GM12878 (cell line): ENCODE measurements at regions not wholly inside any gene's neighbourhood (a gene's known extent, or its start where the extent isn't known, plus 50 kb on each side); places are given as distances from the start of the nearest gene placed in this dataset.

Source experiments
- BMI1 ChIP-seq: fragments of 450-650 bp; IDR thresholded peaks from 2 replicates; pipeline ENCODE4 v1.6.1; 2016; ENCODE audit warnings: mild to moderate bottlenecking, moderate library complexity, borderline replicate concordance
- EED ChIP-seq: sonication (generic); IDR thresholded peaks from 2 replicates; pipeline ENCODE4 v1.6.1; 2016; ENCODE audit warnings: antibody characterized with exemption, low read depth
- FOXM1 ChIP-seq: IDR thresholded peaks from 2 replicates; pipeline ENCODE4 v1.6.1; 2012; ENCODE audit warnings: low read depth, mild to moderate bottlenecking, inconsistent platforms, low read length, moderate library complexity
- TCF12 ChIP-seq: IDR thresholded peaks from 2 replicates; pipeline ENCODE4 v1.6.1; 2011; ENCODE audit warnings: low read depth, mild to moderate bottlenecking, low read length
- YBX1 ChIP-seq: fragments of 450-650 bp; IDR thresholded peaks from 2 replicates; pipeline ENCODE4 v1.6.1; 2016; ENCODE audit warnings: antibody characterized with exemption
- TF ChIP-seq, protein P1 (sequence below): IDR thresholded peaks from 2 replicates; pipeline ENCODE4 v1.6.1; 2012; ENCODE audit warnings: mild to moderate bottlenecking, low read depth, low read length
- TF ChIP-seq, protein P2 (sequence below): IDR thresholded peaks from 2 replicates; pipeline ENCODE4 v1.6.1; 2011; ENCODE audit warnings: mild to moderate bottlenecking, low read depth, low read length, moderate library complexity; ENCODE audit not compliant: insufficient replicate concordance
- TF ChIP-seq, protein P3 (sequence below): IDR thresholded peaks from 2 replicates; pipeline ENCODE4 v1.6.1; 2012; ENCODE audit warnings: low read depth, low read length, improper control_type of control experiment

DNA sequence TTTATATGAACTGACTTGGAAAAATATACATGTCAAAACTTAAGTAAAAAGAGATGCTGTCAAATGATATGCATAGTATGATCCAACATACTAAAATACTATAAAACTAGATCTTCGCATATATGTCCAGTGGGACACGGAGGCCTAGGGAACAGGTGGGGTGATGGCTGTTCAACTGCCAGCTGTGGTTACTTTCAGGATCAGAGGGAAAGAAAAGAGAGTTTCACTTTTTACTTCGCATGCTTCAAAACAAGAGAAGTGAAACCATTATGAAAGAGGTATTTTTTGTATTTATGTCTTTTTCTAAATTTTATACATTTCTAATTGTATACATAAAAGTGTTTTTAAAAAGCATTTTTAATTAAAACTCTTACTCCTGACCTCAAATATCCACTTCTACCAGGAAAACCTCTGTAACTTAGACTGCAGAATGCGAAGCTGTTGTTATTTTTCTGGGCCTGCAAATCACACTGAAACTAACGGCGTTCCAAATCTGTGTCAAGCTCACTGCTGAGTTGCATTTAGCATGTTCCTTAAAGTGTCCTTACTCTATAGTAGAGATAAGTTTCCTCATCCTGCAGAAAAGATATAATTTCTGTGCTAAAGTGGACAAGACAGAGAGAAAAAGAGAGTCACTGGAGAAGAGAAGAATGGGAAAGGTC, 97.8 kb upstream of the SLC35G4 start (continued):
- TF ChIP-seq BMI1 = no peak
- no peak for TF ChIP-seq YBX1
- TF ChIP-seq, protein P1, sequence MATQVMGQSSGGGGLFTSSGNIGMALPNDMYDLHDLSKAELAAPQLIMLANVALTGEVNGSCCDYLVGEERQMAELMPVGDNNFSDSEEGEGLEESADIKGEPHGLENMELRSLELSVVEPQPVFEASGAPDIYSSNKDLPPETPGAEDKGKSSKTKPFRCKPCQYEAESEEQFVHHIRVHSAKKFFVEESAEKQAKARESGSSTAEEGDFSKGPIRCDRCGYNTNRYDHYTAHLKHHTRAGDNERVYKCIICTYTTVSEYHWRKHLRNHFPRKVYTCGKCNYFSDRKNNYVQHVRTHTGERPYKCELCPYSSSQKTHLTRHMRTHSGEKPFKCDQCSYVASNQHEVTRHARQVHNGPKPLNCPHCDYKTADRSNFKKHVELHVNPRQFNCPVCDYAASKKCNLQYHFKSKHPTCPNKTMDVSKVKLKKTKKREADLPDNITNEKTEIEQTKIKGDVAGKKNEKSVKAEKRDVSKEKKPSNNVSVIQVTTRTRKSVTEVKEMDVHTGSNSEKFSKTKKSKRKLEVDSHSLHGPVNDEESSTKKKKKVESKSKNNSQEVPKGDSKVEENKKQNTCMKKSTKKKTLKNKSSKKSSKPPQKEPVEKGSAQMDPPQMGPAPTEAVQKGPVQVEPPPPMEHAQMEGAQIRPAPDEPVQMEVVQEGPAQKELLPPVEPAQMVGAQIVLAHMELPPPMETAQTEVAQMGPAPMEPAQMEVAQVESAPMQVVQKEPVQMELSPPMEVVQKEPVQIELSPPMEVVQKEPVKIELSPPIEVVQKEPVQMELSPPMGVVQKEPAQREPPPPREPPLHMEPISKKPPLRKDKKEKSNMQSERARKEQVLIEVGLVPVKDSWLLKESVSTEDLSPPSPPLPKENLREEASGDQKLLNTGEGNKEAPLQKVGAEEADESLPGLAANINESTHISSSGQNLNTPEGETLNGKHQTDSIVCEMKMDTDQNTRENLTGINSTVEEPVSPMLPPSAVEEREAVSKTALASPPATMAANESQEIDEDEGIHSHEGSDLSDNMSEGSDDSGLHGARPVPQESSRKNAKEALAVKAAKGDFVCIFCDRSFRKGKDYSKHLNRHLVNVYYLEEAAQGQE = no peak
- TF ChIP-seq, protein P2, sequence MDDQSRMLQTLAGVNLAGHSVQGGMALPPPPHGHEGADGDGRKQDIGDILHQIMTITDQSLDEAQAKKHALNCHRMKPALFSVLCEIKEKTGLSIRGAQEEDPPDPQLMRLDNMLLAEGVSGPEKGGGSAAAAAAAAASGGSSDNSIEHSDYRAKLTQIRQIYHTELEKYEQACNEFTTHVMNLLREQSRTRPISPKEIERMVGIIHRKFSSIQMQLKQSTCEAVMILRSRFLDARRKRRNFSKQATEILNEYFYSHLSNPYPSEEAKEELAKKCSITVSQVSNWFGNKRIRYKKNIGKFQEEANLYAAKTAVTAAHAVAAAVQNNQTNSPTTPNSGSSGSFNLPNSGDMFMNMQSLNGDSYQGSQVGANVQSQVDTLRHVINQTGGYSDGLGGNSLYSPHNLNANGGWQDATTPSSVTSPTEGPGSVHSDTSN = no peak
- peak; percentile 92 for TF ChIP-seq TCF12
- TF ChIP-seq FOXM1 = peak; percentile 17; the same call in 1 of the 2 replicates
- peak; percentile 91 for TF ChIP-seq EED
- TF ChIP-seq, protein P3, sequence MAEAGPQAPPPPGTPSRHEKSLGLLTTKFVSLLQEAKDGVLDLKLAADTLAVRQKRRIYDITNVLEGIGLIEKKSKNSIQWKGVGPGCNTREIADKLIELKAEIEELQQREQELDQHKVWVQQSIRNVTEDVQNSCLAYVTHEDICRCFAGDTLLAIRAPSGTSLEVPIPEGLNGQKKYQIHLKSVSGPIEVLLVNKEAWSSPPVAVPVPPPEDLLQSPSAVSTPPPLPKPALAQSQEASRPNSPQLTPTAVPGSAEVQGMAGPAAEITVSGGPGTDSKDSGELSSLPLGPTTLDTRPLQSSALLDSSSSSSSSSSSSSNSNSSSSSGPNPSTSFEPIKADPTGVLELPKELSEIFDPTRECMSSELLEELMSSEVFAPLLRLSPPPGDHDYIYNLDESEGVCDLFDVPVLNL = no peak
